NOMO-1 (cell line): ENCODE measurements at regions not wholly inside any gene's neighbourhood (a gene's known extent, or its start where the extent isn't known, plus 50 kb on each side); places are given as distances from the start of the nearest gene placed in this dataset.

Experiments used
- DNase-seq, 2 experiments: peaks; one replicate each; lab custom pipeline; 2025; ENCODE audit not compliant: unreplicated experiment in 2 of 2; lab: John Stamatoyannopoulos, UW

GRCh38 chr2:67516362-67516761, 119.2 kb downstream of the ETAA1 start:
- no peak for DNase-seq

GRCh38 chr2:67516899-67517530, 119.9 kb downstream of the ETAA1 start:
- no peak for DNase-seq

- DNase-seq = no peak
These were observed 125.0 kb downstream of the ETAA1 start for GRCh38 chr2:67522148-67522547.

GRCh38 chr2:67524213-67524612, 127.1 kb downstream of the ETAA1 start:
- DNase-seq = no peak

- DNase-seq = no peak
These were observed 127.6 kb downstream of the ETAA1 start for GRCh38 chr2:67524777-67525176.

GRCh38 chr2:67526283-67526682, 129.2 kb downstream of the ETAA1 start:
- no peak for DNase-seq

GRCh38 chr2:67528320-67528719, 131.2 kb downstream of the ETAA1 start:
- no peak for DNase-seq

- DNase-seq = no peak
These were observed 135.3 kb downstream of the ETAA1 start for GRCh38 chr2:67532387-67532786.

- no peak for DNase-seq
These were observed 137.6 kb downstream of the ETAA1 start for GRCh38 chr2:67534745-67535144.

- no peak for DNase-seq
These were observed 143.8 kb downstream of the ETAA1 start for GRCh38 chr2:67540962-67541361.

GRCh38 chr2:67544286-67544685, 147.2 kb downstream of the ETAA1 start:
- DNase-seq = no peak

- DNase-seq = no peak
These were observed 151.4 kb downstream of the ETAA1 start for GRCh38 chr2:67548317-67549201.

GRCh38 chr2:67559156-67559555, 162.0 kb downstream of the ETAA1 start:
- DNase-seq = no peak

GRCh38 chr2:67560771-67561456, 163.8 kb downstream of the ETAA1 start:
- DNase-seq = no peak

- no peak for DNase-seq
These were observed 164.4 kb downstream of the ETAA1 start for GRCh38 chr2:67561457-67561965.

- DNase-seq = no peak
These were observed 166.9 kb downstream of the ETAA1 start for GRCh38 chr2:67564076-67564475.

GRCh38 chr2:67564626-67565025, 167.5 kb downstream of the ETAA1 start:
- no peak for DNase-seq

- no peak for DNase-seq
These were observed 168.1 kb downstream of the ETAA1 start for GRCh38 chr2:67565262-67565661.

GRCh38 chr2:67565761-67566160, 168.6 kb downstream of the ETAA1 start:
- DNase-seq = no peak

- no peak for DNase-seq
These were observed 169.2 kb downstream of the ETAA1 start for GRCh38 chr2:67566285-67566684.

- DNase-seq = no peak
These were observed 170.0 kb downstream of the ETAA1 start for GRCh38 chr2:67566958-67567635.
